Muscle of leg (tissue), 3 donors: ENCODE measurements at regions not wholly inside any gene's neighbourhood (a gene's known extent, or its start where the extent isn't known, plus 50 kb on each side); places are given as distances from the start of the nearest gene placed in this dataset.
"Not testable (repeated sequence)": the region's sequence is repeated elsewhere in the genome, so short reads cannot be mapped to it uniquely, and the experiment has no call there.

Experiments
- DNase-seq: peaks from one replicate; pipeline ENCODE4 v3.0.0; 2013
- H3K27ac ChIP-seq: one replicate; pipeline ENCODE4 v1.5.1; 2013; ENCODE audit warnings: mild to moderate bottlenecking, low read length, control low read depth
- H3K27me3 ChIP-seq: one replicate; pipeline ENCODE4 v1.6.1; 2013; ENCODE audit warnings: low read length; ENCODE audit not compliant: control insufficient read depth, insufficient read depth
- H3K36me3 ChIP-seq: one replicate; pipeline ENCODE4 v1.6.1; 2013; ENCODE audit warnings: low read length; ENCODE audit not compliant: control insufficient read depth, insufficient read depth
- H3K4me1 ChIP-seq: one replicate; pipeline ENCODE4 v1.6.1; 2013; ENCODE audit warnings: low read length; ENCODE audit not compliant: control insufficient read depth, insufficient read depth
- H3K4me3 ChIP-seq: one replicate; pipeline ENCODE4 v1.5.1; 2013; ENCODE audit warnings: low read length, control low read depth
- H3K9me3 ChIP-seq: replicated peaks from 2 replicates; pipeline ENCODE4 v1.6.1; 2013; ENCODE audit warnings: low read depth, low read length; ENCODE audit not compliant: control insufficient read depth
- WGBS: methylation state at CpG from one replicate; pipeline ENCODE4 v1.1.5; 2013; ENCODE audit warnings: missing lambda C conversion rate; ENCODE audit not compliant: insufficient coverage; 5-methylcytosine and 5-hydroxymethylcytosine counted together

- not testable (repeated sequence) for H3K36me3 ChIP-seq, H3K4me1 ChIP-seq, DNase-seq, H3K27me3 ChIP-seq, H3K9me3 ChIP-seq, H3K27ac ChIP-seq, H3K4me3 ChIP-seq
- no CpG with 5 or more reads among the region's 1 CpG for WGBS
Measured at GRCh38 chr5:3147405-3147804, 395.9 kb upstream of the IRX2 start.

DNA sequence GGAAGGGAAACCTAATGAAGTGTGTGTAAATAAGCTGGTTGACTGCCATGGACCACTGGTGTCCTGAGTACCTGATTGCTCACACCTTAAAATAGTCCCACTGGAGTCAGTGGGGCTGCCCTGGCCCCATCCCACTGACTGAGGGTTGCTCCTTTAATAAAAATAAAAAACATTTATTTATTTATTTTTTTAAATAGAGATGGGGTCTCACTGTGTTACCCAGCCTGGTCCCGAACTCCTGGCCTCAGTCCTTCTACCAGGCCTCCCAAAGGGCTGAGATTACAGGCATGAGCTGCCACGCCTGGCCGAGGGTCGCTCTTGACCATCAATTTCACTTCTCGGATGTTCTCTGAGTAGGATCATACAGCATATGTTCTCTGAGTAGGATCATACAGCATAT is 394.2 kb upstream of the IRX2 start:
- no peak for DNase-seq
- Histone ChIP-seq H3K36me3 (no peaks in the 10 kb centered on the region), H3K4me3 (no peak overlapping the region), H3K27me3 (peaks cover 4% of the 10 kb centered on the region), H3K4me1 (no peaks in the 10 kb centered on the region), H3K9me3 (no peaks in the 10 kb centered on the region), H3K27ac (no peak overlapping the region)
- WGBS = no CpG with 5 or more reads among the region's 5 CpGs

- DNase-seq = no peak
- Histone ChIP-seq H3K9me3 (no peaks in the 10 kb centered on the region), H3K4me1 (no peaks in the 10 kb centered on the region), H3K27ac (no peak overlapping the region), H3K4me3 (no peak overlapping the region), H3K27me3 (peaks cover 1% of the 10 kb centered on the region), H3K36me3 (no peaks in the 10 kb centered on the region)
- WGBS = 95% methylated on average over 8 of the region's 12 CpGs
Measured at GRCh38 chr5:3143382-3143781, 391.9 kb upstream of the IRX2 start.

DNA sequence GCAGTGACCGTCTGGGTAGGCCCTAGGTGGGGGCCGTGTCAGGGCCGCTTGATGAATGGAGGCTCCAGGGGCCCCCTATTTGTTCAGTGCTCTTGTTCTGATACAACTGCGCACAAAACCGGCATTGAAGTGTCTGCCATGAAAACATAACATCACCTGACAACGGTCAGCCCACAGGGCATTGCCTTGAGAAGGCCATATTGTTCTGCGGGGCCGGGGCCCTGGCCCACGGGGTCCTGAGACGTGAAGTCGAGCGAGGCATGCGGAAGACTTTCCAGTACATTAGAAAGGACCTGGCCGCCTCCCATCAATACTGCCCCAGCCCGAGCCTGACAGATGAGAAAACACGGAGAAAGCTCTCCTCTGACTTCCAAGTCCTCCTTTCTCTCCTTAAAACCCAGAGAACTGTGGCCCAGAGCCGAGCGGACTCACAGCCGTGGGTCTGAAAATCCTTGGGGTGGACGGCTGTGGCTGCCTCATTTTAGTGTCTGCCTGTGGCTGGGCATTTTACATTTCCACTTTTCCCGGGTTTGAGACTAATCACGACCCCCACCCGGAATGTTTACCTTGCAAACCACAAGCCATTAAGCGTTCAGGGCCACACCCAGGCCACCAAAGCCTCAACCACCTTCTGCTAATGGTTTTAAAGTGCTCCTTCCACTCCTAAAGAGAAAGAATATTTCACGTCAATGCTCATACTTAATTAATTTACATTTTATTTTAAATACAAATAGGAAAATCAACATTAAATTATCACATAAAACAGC is 391.0 kb upstream of the IRX2 start:
- Histone ChIP-seq H3K4me1 (no peaks in the 10 kb centered on the region), H3K36me3 (no peaks in the 10 kb centered on the region), H3K27ac (no peak overlapping the region), H3K4me3 (no peak overlapping the region), H3K9me3 (no peaks in the 10 kb centered on the region), H3K27me3 (peaks cover 2% of the 10 kb centered on the region)
- 87% methylated on average over 23 of the region's 25 CpGs for WGBS
- DNase-seq = no peak

GRCh38 chr5:3140117-3140516 is 388.6 kb upstream of the IRX2 start:
- Histone ChIP-seq H3K9me3 (no peaks in the 10 kb centered on the region), H3K36me3 (no peaks in the 10 kb centered on the region), H3K4me3 (no peak overlapping the region), H3K27me3 (peaks cover 2% of the 10 kb centered on the region), H3K4me1 (no peaks in the 10 kb centered on the region), H3K27ac (no peak overlapping the region)
- DNase-seq = no peak
- WGBS = 92% methylated on average over 7 of the region's 7 CpGs

DNA sequence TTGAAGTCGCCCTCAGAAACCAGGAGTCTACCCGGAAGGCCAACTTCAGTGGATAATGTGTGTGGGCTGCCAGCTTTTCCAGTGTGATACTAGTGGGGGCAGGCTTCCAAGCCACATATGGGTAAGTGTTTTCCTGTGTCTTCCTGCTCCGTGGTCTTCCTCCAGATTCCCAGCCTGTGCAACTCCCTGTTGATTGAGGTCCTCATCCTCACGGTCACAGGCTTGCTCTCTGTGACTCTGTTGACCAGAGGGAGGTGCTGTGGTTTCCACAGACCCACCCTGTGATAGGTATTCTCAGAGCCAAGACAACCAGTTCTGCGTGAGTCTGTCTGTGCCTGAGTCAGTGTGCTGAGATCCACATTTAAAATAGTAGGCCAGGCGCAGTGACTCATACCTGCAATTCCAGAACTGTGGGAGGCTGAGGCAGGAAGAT is 388.0 kb upstream of the IRX2 start:
- peaks cover 2% of the 10 kb centered on the region for H3K27me3 ChIP-seq
- H3K4me3 ChIP-seq = no peak overlapping the region
- no peak overlapping the region for H3K27ac ChIP-seq
- WGBS = 53% methylated on average over 6 of the region's 6 CpGs
- no peaks in the 10 kb centered on the region for H3K36me3 ChIP-seq
- H3K9me3 ChIP-seq = no peaks in the 10 kb centered on the region
- DNase-seq = no peak
- no peaks in the 10 kb centered on the region for H3K4me1 ChIP-seq

- no peak overlapping the region for H3K27ac ChIP-seq
- H3K9me3 ChIP-seq = no peaks in the 10 kb centered on the region
- no peaks in the 10 kb centered on the region for H3K4me1 ChIP-seq
- H3K36me3 ChIP-seq = no peaks in the 10 kb centered on the region
- H3K4me3 ChIP-seq = no peak overlapping the region
- no peak for DNase-seq
- peaks cover 4% of the 10 kb centered on the region for H3K27me3 ChIP-seq
- WGBS = 30% methylated on average over 7 of the region's 8 CpGs
Measured at GRCh38 chr5:3131161-3131560, 379.7 kb upstream of the IRX2 start.

DNA sequence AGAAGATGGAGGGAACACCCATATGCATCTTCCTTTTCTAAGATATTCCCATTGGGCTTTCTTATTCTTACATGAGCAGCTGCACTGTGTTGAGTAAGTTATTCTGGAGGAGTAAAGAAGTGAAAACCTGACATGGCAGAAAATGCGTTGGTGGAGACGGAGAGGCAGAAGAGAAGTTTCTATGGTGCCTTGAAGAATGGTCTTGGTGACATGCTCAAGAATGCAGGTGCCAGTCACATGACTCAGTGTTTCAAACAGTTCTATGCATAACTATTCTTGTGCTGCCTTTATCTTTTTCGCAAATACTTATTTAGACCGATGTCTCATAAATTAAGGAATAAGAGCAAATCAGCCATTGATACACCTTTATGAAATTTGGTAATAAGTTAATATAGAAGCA is 377.8 kb upstream of the IRX2 start:
- H3K27ac ChIP-seq = no peak overlapping the region
- H3K27me3 ChIP-seq = peaks cover 7% of the 10 kb centered on the region
- no peaks in the 10 kb centered on the region for H3K9me3 ChIP-seq
- H3K4me1 ChIP-seq = no peaks in the 10 kb centered on the region
- DNase-seq = no peak
- no peaks in the 10 kb centered on the region for H3K36me3 ChIP-seq
- H3K4me3 ChIP-seq = no peak overlapping the region
- WGBS = 100% methylated on average over 2 of the region's 4 CpGs

DNA sequence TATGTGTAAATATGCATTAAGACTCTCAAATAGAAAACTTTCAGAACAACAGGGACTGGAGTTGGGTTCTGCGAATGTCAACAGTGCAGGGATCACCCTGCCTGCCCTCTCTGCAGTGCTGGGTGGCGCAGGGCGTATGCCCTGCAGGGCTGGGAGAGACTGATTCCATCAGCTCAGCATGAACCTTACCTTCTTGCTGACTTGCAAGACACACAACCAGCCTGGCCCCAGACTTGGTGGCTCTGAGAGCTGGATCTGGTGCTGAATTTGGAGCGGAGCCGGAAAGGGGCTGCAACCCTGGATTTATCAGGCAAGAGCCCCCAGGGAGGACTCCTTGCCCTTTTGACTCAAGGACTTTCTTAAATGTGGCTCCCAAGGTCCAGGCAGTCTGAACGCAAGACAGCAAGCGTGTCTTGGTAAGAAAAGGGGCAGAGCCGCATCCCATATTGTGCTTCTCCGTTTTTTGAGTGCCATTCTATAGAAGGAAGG is 376.0 kb upstream of the IRX2 start:
- no peaks in the 10 kb centered on the region for H3K9me3 ChIP-seq
- H3K27me3 ChIP-seq = peaks cover 13% of the 10 kb centered on the region
- no peak overlapping the region for H3K4me3 ChIP-seq
- no peaks in the 10 kb centered on the region for H3K36me3 ChIP-seq
- no peaks in the 10 kb centered on the region for H3K4me1 ChIP-seq
- H3K27ac ChIP-seq = no peak overlapping the region
- WGBS = 97% methylated on average over 7 of the region's 9 CpGs
- no peak for DNase-seq

DNA sequence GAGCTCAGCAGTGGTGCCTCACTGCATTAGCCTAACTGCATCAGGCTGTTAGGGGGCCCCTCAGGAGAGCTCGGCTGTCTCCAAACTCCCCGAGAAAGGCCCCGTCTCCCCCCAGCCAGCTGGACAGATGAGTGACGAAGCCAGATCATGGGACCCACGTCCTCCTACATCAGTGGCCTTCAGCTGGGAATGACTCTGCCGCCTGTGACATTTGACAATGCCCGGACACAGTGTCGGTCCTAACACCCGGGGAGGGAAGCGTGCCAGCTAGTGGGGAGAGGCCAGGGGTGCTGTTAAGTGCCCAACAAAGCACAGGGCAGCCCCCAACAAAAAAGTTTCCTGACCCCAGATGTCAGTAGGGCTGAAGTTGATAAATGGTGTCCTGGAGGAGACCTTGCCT is 375.2 kb upstream of the IRX2 start:
- H3K36me3 ChIP-seq = no peaks in the 10 kb centered on the region
- peaks cover 3% of the 10 kb centered on the region for H3K4me1 ChIP-seq
- no peak for DNase-seq
- H3K9me3 ChIP-seq = no peaks in the 10 kb centered on the region
- peaks cover 17% of the 10 kb centered on the region for H3K27me3 ChIP-seq
- H3K4me3 ChIP-seq = no peak overlapping the region
- WGBS = 64% methylated on average over 5 of the region's 10 CpGs
- H3K27ac ChIP-seq = no peak overlapping the region

DNA sequence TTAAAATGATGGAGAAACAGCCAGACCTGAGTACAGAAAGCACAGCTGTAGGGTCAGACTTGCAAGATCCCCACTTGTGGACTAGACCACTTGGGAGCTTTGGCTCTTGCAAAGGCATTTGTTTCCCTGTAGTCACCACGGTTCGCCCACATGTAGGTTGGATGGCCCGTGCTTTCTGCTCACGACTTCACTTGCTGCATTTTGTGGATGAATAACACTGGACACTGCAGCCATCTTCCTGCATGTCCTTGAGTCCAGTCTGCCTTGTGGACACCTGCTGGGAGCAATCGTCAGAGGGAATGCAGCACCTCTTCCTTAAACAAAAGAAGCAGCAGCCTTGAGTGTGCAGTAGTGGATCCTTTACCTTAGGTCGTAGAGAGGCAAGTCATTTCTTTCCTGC is 372.9 kb upstream of the IRX2 start:
- no peak overlapping the region for H3K4me3 ChIP-seq
- H3K9me3 ChIP-seq = no peaks in the 10 kb centered on the region
- peaks cover 6% of the 10 kb centered on the region for H3K4me1 ChIP-seq
- H3K27me3 ChIP-seq = peaks cover 33% of the 10 kb centered on the region
- no peak for DNase-seq
- no peaks in the 10 kb centered on the region for H3K36me3 ChIP-seq
- H3K27ac ChIP-seq = no peak overlapping the region
- WGBS = 88% methylated on average over 6 of the region's 6 CpGs
